ENCODE measurements at regions not wholly inside any gene's neighbourhood (a gene's known extent, or its start where the extent isn't known, plus 50 kb on each side); places are given as distances from the start of the nearest gene placed in this dataset.
"Not testable (repeated sequence)": the region's sequence is repeated elsewhere in the genome, so short reads cannot be mapped to it uniquely, and the experiment has no call there.

- Histone ChIP-seq H3K4me1 (ENCODE audit: control insufficient read depth, insufficient read depth, low read length) (no peaks in the 10 kb centered on the region), H3K9ac (ENCODE audit: low read length) (no peak overlapping the region), H3K4me3 (ENCODE audit: low read length) (no peak overlapping the region), H3K36me3 (ENCODE audit: control insufficient read depth, insufficient read depth, low read length) (no peaks in the 10 kb centered on the region), H3K27me3 (ENCODE audit: control insufficient read depth, insufficient read depth, low read length) (no peaks in the 10 kb centered on the region), H3K27ac (ENCODE audit: low read depth, low read length) (no peak overlapping the region)
These were observed 59.8 kb upstream of the C5orf63 start for GRCh38 chr5:127133071-127133470.

GRCh38 chr5:127136908-127137307 is 63.6 kb upstream of the C5orf63 start:
- H3K4me3 ChIP-seq (ENCODE audit: low read length) = no peak overlapping the region
- H3K4me1 ChIP-seq (ENCODE audit: control insufficient read depth, insufficient read depth, low read length) = no peaks in the 10 kb centered on the region
- H3K27ac ChIP-seq (ENCODE audit: low read depth, low read length) = no peak overlapping the region
- no peak overlapping the region for H3K9ac ChIP-seq (ENCODE audit: low read length)
- no peaks in the 10 kb centered on the region for H3K36me3 ChIP-seq (ENCODE audit: control insufficient read depth, insufficient read depth, low read length)
- no peaks in the 10 kb centered on the region for H3K27me3 ChIP-seq (ENCODE audit: control insufficient read depth, insufficient read depth, low read length)

GRCh38 chr5:127143722-127144121 is 70.4 kb upstream of the C5orf63 start:
- no peaks in the 10 kb centered on the region for H3K4me1 ChIP-seq (ENCODE audit: control insufficient read depth, insufficient read depth, low read length)
- H3K27ac ChIP-seq (ENCODE audit: low read depth, low read length) = no peak overlapping the region
- no peaks in the 10 kb centered on the region for H3K27me3 ChIP-seq (ENCODE audit: control insufficient read depth, insufficient read depth, low read length)
- H3K9ac ChIP-seq (ENCODE audit: low read length) = no peak overlapping the region
- H3K4me3 ChIP-seq (ENCODE audit: low read length) = no peak overlapping the region
- H3K36me3 ChIP-seq (ENCODE audit: control insufficient read depth, insufficient read depth, low read length) = no peaks in the 10 kb centered on the region

GRCh38 chr5:127153031-127153430 is 79.7 kb upstream of the C5orf63 start:
- no peaks in the 10 kb centered on the region for H3K27me3 ChIP-seq (ENCODE audit: control insufficient read depth, insufficient read depth, low read length)
- H3K4me1 ChIP-seq (ENCODE audit: control insufficient read depth, insufficient read depth, low read length) = no peaks in the 10 kb centered on the region
- no peak overlapping the region for H3K9ac ChIP-seq (ENCODE audit: low read length)
- no peak overlapping the region for H3K4me3 ChIP-seq (ENCODE audit: low read length)
- no peak overlapping the region for H3K27ac ChIP-seq (ENCODE audit: low read depth, low read length)
- no peaks in the 10 kb centered on the region for H3K36me3 ChIP-seq (ENCODE audit: control insufficient read depth, insufficient read depth, low read length)

GRCh38 chr5:127153521-127153920 is 80.2 kb upstream of the C5orf63 start:
- no peaks in the 10 kb centered on the region for H3K4me1 ChIP-seq (ENCODE audit: control insufficient read depth, insufficient read depth, low read length)
- H3K9ac ChIP-seq (ENCODE audit: low read length) = no peak overlapping the region
- H3K27ac ChIP-seq (ENCODE audit: low read depth, low read length) = no peak overlapping the region
- H3K4me3 ChIP-seq (ENCODE audit: low read length) = no peak overlapping the region
- no peaks in the 10 kb centered on the region for H3K27me3 ChIP-seq (ENCODE audit: control insufficient read depth, insufficient read depth, low read length)
- H3K36me3 ChIP-seq (ENCODE audit: control insufficient read depth, insufficient read depth, low read length) = no peaks in the 10 kb centered on the region

GRCh38 chr5:127163750-127164149 is 90.4 kb upstream of the C5orf63 start:
- no peak overlapping the region for H3K4me3 ChIP-seq (ENCODE audit: low read length)
- H3K27me3 ChIP-seq (ENCODE audit: control insufficient read depth, insufficient read depth, low read length) = no peaks in the 10 kb centered on the region
- no peaks in the 10 kb centered on the region for H3K4me1 ChIP-seq (ENCODE audit: control insufficient read depth, insufficient read depth, low read length)
- H3K27ac ChIP-seq (ENCODE audit: low read depth, low read length) = no peak overlapping the region
- no peaks in the 10 kb centered on the region for H3K36me3 ChIP-seq (ENCODE audit: control insufficient read depth, insufficient read depth, low read length)
- no peak overlapping the region for H3K9ac ChIP-seq (ENCODE audit: low read length)

GRCh38 chr5:127170918-127171600 is 97.8 kb upstream of the C5orf63 start:
- Histone ChIP-seq H3K36me3 (ENCODE audit: control insufficient read depth, insufficient read depth, low read length) (no peaks in the 10 kb centered on the region), H3K27ac (ENCODE audit: low read depth, low read length) (no peak overlapping the region), H3K4me1 (ENCODE audit: control insufficient read depth, insufficient read depth, low read length) (no peaks in the 10 kb centered on the region), H3K27me3 (ENCODE audit: control insufficient read depth, insufficient read depth, low read length) (no peaks in the 10 kb centered on the region), H3K9ac (ENCODE audit: low read length) (no peak overlapping the region), H3K4me3 (ENCODE audit: low read length) (no peak overlapping the region)

- Histone ChIP-seq H3K4me1 (ENCODE audit: control insufficient read depth, insufficient read depth, low read length) (no peaks in the 10 kb centered on the region), H3K36me3 (ENCODE audit: control insufficient read depth, insufficient read depth, low read length) (no peaks in the 10 kb centered on the region), H3K27ac (ENCODE audit: low read depth, low read length) (no peak overlapping the region), H3K27me3 (ENCODE audit: control insufficient read depth, insufficient read depth, low read length) (no peaks in the 10 kb centered on the region), H3K4me3 (ENCODE audit: low read length) (no peak overlapping the region), H3K9ac (ENCODE audit: low read length) (no peak overlapping the region)
These were observed 103.5 kb upstream of the C5orf63 start for GRCh38 chr5:127176769-127177168.

- not testable (repeated sequence) for H3K36me3 ChIP-seq (ENCODE audit: control insufficient read depth, insufficient read depth, low read length); H3K9ac ChIP-seq (ENCODE audit: low read length); H3K27me3 ChIP-seq (ENCODE audit: control insufficient read depth, insufficient read depth, low read length); H3K4me3 ChIP-seq (ENCODE audit: low read length); H3K27ac ChIP-seq (ENCODE audit: low read depth, low read length); H3K4me1 ChIP-seq (ENCODE audit: control insufficient read depth, insufficient read depth, low read length)
These were observed 108.0 kb upstream of the MEGF10 start for GRCh38 chr5:127182631-127183030.

GRCh38 chr5:127183332-127183731 is 107.3 kb upstream of the MEGF10 start:
- no peaks in the 10 kb centered on the region for H3K36me3 ChIP-seq (ENCODE audit: control insufficient read depth, insufficient read depth, low read length)
- H3K4me1 ChIP-seq (ENCODE audit: control insufficient read depth, insufficient read depth, low read length) = no peaks in the 10 kb centered on the region
- H3K4me3 ChIP-seq (ENCODE audit: low read length) = no peak overlapping the region
- no peaks in the 10 kb centered on the region for H3K27me3 ChIP-seq (ENCODE audit: control insufficient read depth, insufficient read depth, low read length)
- H3K9ac ChIP-seq (ENCODE audit: low read length) = no peak overlapping the region
- no peak overlapping the region for H3K27ac ChIP-seq (ENCODE audit: low read depth, low read length)

GRCh38 chr5:127184851-127185250 is 105.7 kb upstream of the MEGF10 start:
- no peak overlapping the region for H3K27ac ChIP-seq (ENCODE audit: low read depth, low read length)
- H3K27me3 ChIP-seq (ENCODE audit: control insufficient read depth, insufficient read depth, low read length) = no peaks in the 10 kb centered on the region
- H3K9ac ChIP-seq (ENCODE audit: low read length) = no peak overlapping the region
- H3K36me3 ChIP-seq (ENCODE audit: control insufficient read depth, insufficient read depth, low read length) = no peaks in the 10 kb centered on the region
- H3K4me1 ChIP-seq (ENCODE audit: control insufficient read depth, insufficient read depth, low read length) = no peaks in the 10 kb centered on the region
- no peak overlapping the region for H3K4me3 ChIP-seq (ENCODE audit: low read length)

GRCh38 chr5:127186657-127187056 is 103.9 kb upstream of the MEGF10 start:
- Histone ChIP-seq H3K4me3 (ENCODE audit: low read length) (no peak overlapping the region), H3K27ac (ENCODE audit: low read depth, low read length) (no peak overlapping the region), H3K36me3 (ENCODE audit: control insufficient read depth, insufficient read depth, low read length) (no peaks in the 10 kb centered on the region), H3K4me1 (ENCODE audit: control insufficient read depth, insufficient read depth, low read length) (no peaks in the 10 kb centered on the region), H3K9ac (ENCODE audit: low read length) (no peak overlapping the region), H3K27me3 (ENCODE audit: control insufficient read depth, insufficient read depth, low read length) (no peaks in the 10 kb centered on the region)

GRCh38 chr5:127187706-127188105 is 102.9 kb upstream of the MEGF10 start:
- no peak overlapping the region for H3K9ac ChIP-seq (ENCODE audit: low read length)
- no peaks in the 10 kb centered on the region for H3K36me3 ChIP-seq (ENCODE audit: control insufficient read depth, insufficient read depth, low read length)
- H3K27me3 ChIP-seq (ENCODE audit: control insufficient read depth, insufficient read depth, low read length) = no peaks in the 10 kb centered on the region
- H3K4me3 ChIP-seq (ENCODE audit: low read length) = no peak overlapping the region
- H3K27ac ChIP-seq (ENCODE audit: low read depth, low read length) = no peak overlapping the region
- no peaks in the 10 kb centered on the region for H3K4me1 ChIP-seq (ENCODE audit: control insufficient read depth, insufficient read depth, low read length)

All from rectal smooth muscle tissue (tissue), 1 donor.